Hematopoietic multipotent progenitor cell treated with erythropoietin and hydrocortisone succinate and interleukin-3 and kit ligand, for 6 days (in vitro differentiated cells): ENCODE measurements at regions not wholly inside any gene's neighbourhood (a gene's known extent, or its start where the extent isn't known, plus 50 kb on each side); places are given as distances from the start of the nearest gene placed in this dataset.
"Not testable (repeated sequence)": the region's sequence is repeated elsewhere in the genome, so short reads cannot be mapped to it uniquely, and the experiment has no call there.

Experiments
- DNase-seq: peaks from one replicate; pipeline ENCODE4 v3.0.0-alpha.2; 2015

GRCh38 chr21:28391938-28392849 lies 600.5 kb downstream of the LTN1 start:
- DNase-seq: peak; percentile 73

- no peak for DNase-seq
Measured at GRCh38 chr21:28387220-28387619, 605.5 kb downstream of the LTN1 start.

GRCh38 chr21:28385845-28386244 lies 606.8 kb downstream of the LTN1 start:
- DNase-seq: no peak

GRCh38 chr21:28381000-28381745 lies 611.5 kb downstream of the LTN1 start:
- DNase-seq: not testable (repeated sequence)

- DNase-seq: no peak
Measured at GRCh38 chr21:28380241-28380640, 612.4 kb downstream of the LTN1 start.

GRCh38 chr21:28378026-28378425 lies 614.7 kb downstream of the LTN1 start:
- no peak for DNase-seq

- DNase-seq: no peak
Measured at GRCh38 chr21:28375708-28376385, 616.8 kb downstream of the LTN1 start.

GRCh38 chr21:28374881-28375280 lies 617.8 kb downstream of the LTN1 start:
- no peak for DNase-seq

GRCh38 chr21:28371713-28372112 lies 621.0 kb downstream of the LTN1 start:
- no peak for DNase-seq

GRCh38 chr21:28359300-28359699 lies 633.4 kb downstream of the LTN1 start:
- DNase-seq: no peak

- no peak for DNase-seq
Measured at GRCh38 chr21:28358702-28359101, 634.0 kb downstream of the LTN1 start.

- no peak for DNase-seq
Measured at GRCh38 chr21:28358170-28358569, 634.5 kb downstream of the LTN1 start.

GRCh38 chr21:28357743-28358142 lies 634.9 kb downstream of the LTN1 start:
- DNase-seq: no peak

- no peak for DNase-seq
Measured at GRCh38 chr21:28356422-28356821, 636.3 kb downstream of the LTN1 start.

GRCh38 chr21:28345934-28346333 lies 646.7 kb downstream of the LTN1 start:
- DNase-seq: peak; percentile 5

- no peak for DNase-seq
Measured at GRCh38 chr21:28344985-28345384, 647.7 kb downstream of the LTN1 start.

GRCh38 chr21:28342212-28342810 lies 650.4 kb downstream of the LTN1 start:
- DNase-seq: no peak

- no peak for DNase-seq
Measured at GRCh38 chr21:28339403-28339802, 653.3 kb downstream of the LTN1 start.

- no peak for DNase-seq
Measured at GRCh38 chr21:28338701-28339305, 653.9 kb downstream of the LTN1 start.

GRCh38 chr21:28337315-28337714 lies 655.4 kb downstream of the LTN1 start:
- peak; percentile 59 for DNase-seq

- DNase-seq: peak; percentile 66
Measured at GRCh38 chr21:28336314-28336713, 656.4 kb downstream of the LTN1 start.

GRCh38 chr21:28334407-28334806 lies 658.3 kb downstream of the LTN1 start:
- no peak for DNase-seq
